ENCODE measurements at regions not wholly inside any gene's neighbourhood (a gene's known extent, or its start where the extent isn't known, plus 50 kb on each side); places are given as distances from the start of the nearest gene placed in this dataset.
"Not testable (repeated sequence)": the region's sequence is repeated elsewhere in the genome, so short reads cannot be mapped to it uniquely, and the experiment has no call there.

DNA sequence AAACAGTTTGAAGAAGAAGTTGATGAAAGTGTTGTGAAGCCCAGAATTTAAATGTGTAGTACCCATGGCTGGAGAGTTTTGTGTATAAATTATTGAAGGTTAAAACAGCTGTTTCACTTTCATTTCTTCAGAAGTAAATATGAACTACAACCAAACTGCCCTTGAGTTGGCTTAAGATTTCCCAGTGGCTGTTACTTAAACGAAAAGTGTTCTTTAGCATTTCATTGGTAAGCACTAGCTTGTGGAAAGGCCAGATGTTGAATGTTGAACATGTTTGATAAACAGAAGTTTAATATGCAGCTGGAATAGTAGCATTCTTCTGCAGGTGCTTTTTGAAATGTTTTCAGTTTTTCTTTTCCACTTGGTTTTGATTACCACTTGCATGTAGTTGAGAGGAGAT lies 83.2 kb upstream of the TNRC6B start:
- H3K27ac ChIP-seq (ENCODE audit: low read length), result no peak overlapping the region
- TF ChIP-seq TAF1 (IDR thresholded peaks at IDR 0.05; ENCODE audit: low read depth) (no peak), REST (IDR thresholded peaks at IDR 0.05; ENCODE audit: borderline replicate concordance) (no peak), EZH2 (IDR thresholded peaks at IDR 0.05; ENCODE audit: borderline replicate concordance, insufficient read depth, low read length, poor library complexity, severe bottlenecking) (no peak), EP300 (conservative IDR thresholded peaks at IDR 0.05; ENCODE audit: poor library complexity, severe bottlenecking) (no peak), POLR2AphosphoS5 (IDR thresholded peaks at IDR 0.05) (no peak), SMC3 (conservative IDR thresholded peaks at IDR 0.05; ENCODE audit: poor library complexity) (no peak), RAD21 (conservative IDR thresholded peaks at IDR 0.05) (no peak), MXI1 (conservative IDR thresholded peaks at IDR 0.05; ENCODE audit: poor library complexity, severe bottlenecking) (no peak), CTCF (IDR thresholded peaks at IDR 0.05; ENCODE audit: poor library complexity, severe bottlenecking) (no peak)
- no peaks in the 10 kb centered on the region for H3K79me2 ChIP-seq (replicated peaks; ENCODE audit: insufficient read depth, low read length)
- no peak overlapping the region for H2AFZ ChIP-seq (ENCODE audit: low read depth, low read length)
- H3K4me2 ChIP-seq (ENCODE audit: low read length), result no peak overlapping the region
- H4K20me1 ChIP-seq (ENCODE audit: insufficient read depth), result no peaks in the 10 kb centered on the region
- no peak overlapping the region for H3K4me3 ChIP-seq (ENCODE audit: low read length)
- no peaks in the 10 kb centered on the region for H3F3A ChIP-seq (ENCODE audit: insufficient read depth, low read length, poor library complexity, severe bottlenecking)
- no peaks in the 10 kb centered on the region for H3K9me2 ChIP-seq (ENCODE audit: insufficient read depth, low read length)
- H3K9me3 ChIP-seq (ENCODE audit: low read length), result no peaks in the 10 kb centered on the region
- H3K36me3 ChIP-seq (ENCODE audit: insufficient read depth, low read length), result no peaks in the 10 kb centered on the region
- H3K9ac ChIP-seq (ENCODE audit: low read length), result no peak overlapping the region
- no peaks in the 10 kb centered on the region for H3K27me3 ChIP-seq (ENCODE audit: insufficient read depth, low read depth, low read length)

GRCh38 chr22:40099887-40100286 lies 77.8 kb upstream of the TNRC6B start:
- H3K9ac ChIP-seq (ENCODE audit: low read length), result not testable (repeated sequence)

DNA sequence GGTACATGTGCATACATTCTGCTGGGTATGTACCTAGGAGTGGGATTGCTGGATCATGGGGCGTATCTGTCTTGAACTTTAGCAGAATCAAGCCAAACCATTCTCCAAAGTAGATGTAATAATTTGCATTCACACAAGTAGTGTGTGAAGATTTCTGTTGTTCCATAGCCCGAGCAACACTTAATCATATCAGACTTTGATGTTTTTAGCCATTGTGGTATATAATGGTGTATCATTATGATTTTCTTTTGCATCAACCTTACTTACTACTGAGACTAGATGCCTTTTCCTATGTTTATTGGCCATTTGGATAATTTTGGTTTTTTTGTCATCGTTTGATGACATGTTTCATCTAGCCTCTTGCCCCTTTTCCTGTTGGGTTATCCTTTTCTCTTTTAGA lies 72.0 kb upstream of the TNRC6B start:
- Histone ChIP-seq H3K9me3 (ENCODE audit: low read length) (no peaks in the 10 kb centered on the region), H3K4me3 (ENCODE audit: low read length) (no peak overlapping the region), H4K20me1 (ENCODE audit: insufficient read depth) (no peaks in the 10 kb centered on the region), H3F3A (ENCODE audit: insufficient read depth, low read length, poor library complexity, severe bottlenecking) (no peaks in the 10 kb centered on the region), H3K9me2 (ENCODE audit: insufficient read depth, low read length) (no peaks in the 10 kb centered on the region), H3K79me2 (replicated peaks; ENCODE audit: insufficient read depth, low read length) (no peaks in the 10 kb centered on the region), H3K9ac (ENCODE audit: low read length) (no peak overlapping the region), H2AFZ (ENCODE audit: low read depth, low read length) (no peak overlapping the region), H3K27me3 (ENCODE audit: insufficient read depth, low read depth, low read length) (no peaks in the 10 kb centered on the region), H3K4me2 (ENCODE audit: low read length) (no peak overlapping the region), H3K27ac (ENCODE audit: low read length) (no peak overlapping the region), H3K36me3 (ENCODE audit: insufficient read depth, low read length) (no peaks in the 10 kb centered on the region)
- TF ChIP-seq EP300 (conservative IDR thresholded peaks at IDR 0.05; ENCODE audit: poor library complexity, severe bottlenecking), result no peak
- TF ChIP-seq POLR2AphosphoS5 (IDR thresholded peaks at IDR 0.05), result no peak
- TF ChIP-seq EZH2 (IDR thresholded peaks at IDR 0.05; ENCODE audit: borderline replicate concordance, insufficient read depth, low read length, poor library complexity, severe bottlenecking), result no peak
- TF ChIP-seq SMC3 (conservative IDR thresholded peaks at IDR 0.05; ENCODE audit: poor library complexity), result no peak

More at GRCh38 chr22:40099887-40100286, 77.8 kb upstream of the TNRC6B start:
- not testable (repeated sequence) for H3K9me3 ChIP-seq (ENCODE audit: low read length); H3K9me2 ChIP-seq (ENCODE audit: insufficient read depth, low read length); H3K27me3 ChIP-seq (ENCODE audit: insufficient read depth, low read depth, low read length); H2AFZ ChIP-seq (ENCODE audit: low read depth, low read length); H4K20me1 ChIP-seq (ENCODE audit: insufficient read depth); H3K36me3 ChIP-seq (ENCODE audit: insufficient read depth, low read length); H3K4me3 ChIP-seq (ENCODE audit: low read length); H3K27ac ChIP-seq (ENCODE audit: low read length); H3F3A ChIP-seq (ENCODE audit: insufficient read depth, low read length, poor library complexity, severe bottlenecking); H3K4me2 ChIP-seq (ENCODE audit: low read length); H3K79me2 ChIP-seq (replicated peaks; ENCODE audit: insufficient read depth, low read length)

Data from neural cell (in vitro differentiated cells).